GM18508 (cell line): ENCODE measurements at regions not wholly inside any gene's neighbourhood (a gene's known extent, or its start where the extent isn't known, plus 50 kb on each side); places are given as distances from the start of the nearest gene placed in this dataset.

ENCODE experiments used
- ATAC-seq: cut with Tn5 transposase; IDR thresholded peaks from one replicate; pipeline ENCODE4 v1.9.1; 2021; ENCODE audit warnings: moderate number of reproducible peaks; ENCODE audit not compliant: insufficient read depth, unreplicated experiment

GRCh38 chr15:69980341-69981059, 117.2 kb downstream of the TLE3 start:
- peak; percentile 10 for ATAC-seq

GRCh38 chr15:69982037-69982436, 115.7 kb downstream of the TLE3 start:
- no peak for ATAC-seq

- no peak for ATAC-seq
These were observed 113.9 kb downstream of the TLE3 start for GRCh38 chr15:69983696-69984265.

GRCh38 chr15:69987492-69988489, 109.9 kb downstream of the TLE3 start:
- no peak for ATAC-seq

GRCh38 chr15:69988541-69989225, 109.0 kb downstream of the TLE3 start:
- ATAC-seq: no peak

DNA sequence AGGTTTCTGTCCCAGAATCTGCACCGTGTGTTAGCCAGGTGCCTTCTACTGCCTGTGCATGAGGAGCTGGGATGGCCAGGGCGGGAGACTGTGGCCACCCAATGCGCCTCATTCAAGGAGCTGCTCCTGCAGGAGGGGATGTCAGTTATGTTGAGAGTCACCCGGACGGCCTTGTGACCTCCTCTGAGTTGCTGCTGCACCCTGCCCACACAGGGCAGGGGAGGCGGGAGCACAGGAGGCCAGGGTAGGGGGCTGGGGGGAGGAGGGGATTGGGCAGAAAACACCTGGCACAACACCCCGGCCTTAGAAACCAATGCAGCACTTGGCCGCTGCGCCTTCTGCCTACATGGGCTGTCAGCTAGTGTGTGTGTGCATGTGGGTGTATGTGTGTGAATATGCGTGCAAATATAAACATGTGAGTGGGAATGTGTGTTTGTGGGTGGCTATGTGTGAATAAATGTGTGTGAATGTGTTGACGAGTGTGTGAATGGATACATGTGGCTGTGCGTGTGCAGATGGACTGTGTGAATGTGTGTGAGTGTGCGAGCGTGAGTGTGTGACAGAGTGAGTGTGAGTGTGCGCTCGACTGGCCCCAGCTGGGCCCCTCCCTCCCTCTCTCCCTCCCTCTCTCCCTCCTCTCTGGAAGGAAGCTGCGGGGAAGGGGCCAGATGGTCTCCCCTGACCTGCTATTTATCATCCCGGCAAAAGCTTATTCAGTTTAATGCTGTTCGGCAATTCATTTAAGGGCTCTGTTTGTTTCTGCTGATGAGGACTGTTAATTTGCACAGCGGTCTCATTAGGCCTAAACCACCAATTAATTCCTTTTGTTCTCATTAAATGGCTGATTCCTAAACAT, 106.9 kb downstream of the TLE3 start:
- ATAC-seq: no peak

DNA sequence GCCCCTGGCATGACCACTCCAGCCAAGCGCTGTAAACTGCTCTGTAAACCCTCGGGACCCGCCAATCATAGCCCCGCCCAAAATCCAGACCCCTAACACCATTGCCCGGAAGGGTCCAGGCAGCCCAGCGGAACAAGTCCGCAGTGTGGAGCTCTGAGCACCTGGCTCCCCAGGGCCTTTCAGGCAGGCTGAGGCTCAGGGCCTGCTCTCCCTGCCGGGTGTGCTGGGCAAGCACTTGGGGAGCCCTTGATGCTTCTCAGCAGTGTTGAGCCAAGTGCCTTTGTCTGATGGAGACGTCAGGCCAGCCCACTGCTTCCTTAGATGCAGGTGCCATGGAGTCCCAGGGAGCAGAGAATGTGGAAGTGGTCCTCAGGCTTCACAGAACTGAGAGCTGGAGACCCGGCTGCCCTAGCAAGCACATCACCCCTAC, 106.2 kb downstream of the TLE3 start:
- ATAC-seq: no peak

- no peak for ATAC-seq
These were observed 105.4 kb downstream of the TLE3 start for GRCh38 chr15:69992348-69992747.

- ATAC-seq: no peak
These were observed 103.1 kb downstream of the TLE3 start for GRCh38 chr15:69994429-69995205.

DNA sequence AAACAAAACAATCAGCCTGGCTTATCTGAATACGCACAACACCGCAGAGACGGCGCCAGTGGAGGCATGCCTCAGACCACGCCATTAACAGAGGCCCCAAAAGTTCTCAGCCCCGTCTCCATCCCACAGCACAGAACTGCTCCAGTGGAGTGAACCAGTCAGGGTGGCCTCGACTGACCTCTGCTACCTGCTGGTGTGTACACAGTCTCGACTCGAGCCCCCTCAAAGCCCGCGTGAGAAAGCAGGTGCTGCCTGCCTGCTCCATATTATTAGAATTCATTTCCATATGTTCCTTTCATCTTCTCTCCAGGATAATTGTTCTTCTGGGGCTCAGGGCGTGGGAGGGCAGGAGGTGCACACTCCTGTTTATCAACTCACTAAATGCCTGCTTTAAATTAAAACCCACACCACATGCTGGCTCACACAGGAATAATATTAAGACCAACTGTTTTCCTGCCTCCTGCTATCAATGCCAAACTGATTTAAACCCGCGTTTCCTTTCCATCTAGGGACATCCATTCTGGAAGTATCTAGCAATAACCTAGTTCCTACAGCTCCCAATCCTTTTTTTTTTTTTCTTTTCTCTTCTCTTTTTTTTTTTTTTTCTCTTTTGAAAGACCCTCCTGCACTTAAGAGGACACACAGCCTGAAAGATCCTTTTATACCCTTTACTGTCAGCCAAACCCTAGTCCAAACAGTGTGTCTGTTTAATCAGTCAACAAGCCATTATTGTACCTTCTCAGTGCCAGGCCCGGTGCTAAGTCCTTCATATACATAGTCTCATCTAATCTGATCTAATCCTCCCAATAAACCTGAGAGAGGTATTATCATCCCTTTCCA, 101.2 kb downstream of the TLE3 start:
- ATAC-seq: no peak

- no peak for ATAC-seq
These were observed 100.6 kb downstream of the TLE3 start for GRCh38 chr15:69997161-69997485.
